Osteocyte (in vitro differentiated cells): ENCODE measurements at regions not wholly inside any gene's neighbourhood (a gene's known extent, or its start where the extent isn't known, plus 50 kb on each side); places are given as distances from the start of the nearest gene placed in this dataset.

ENCODE experiments used
- DNase-seq: peaks from one replicate; pipeline ENCODE4 v3.0.0; 2021; ENCODE audit warnings: mixed read lengths; ENCODE audit not compliant: unreplicated experiment; ENCODE audit errors: extremely low spot score
- H3K27ac Mint-ChIP-seq: one replicate; pipeline ENCODE4 v1.8.0; 2021; ENCODE audit warnings: mild to moderate bottlenecking, mixed read lengths; ENCODE audit not compliant: unreplicated experiment
- H3K27me3 Mint-ChIP-seq: one replicate; pipeline ENCODE4 v1.8.0; 2021; ENCODE audit warnings: mixed read lengths; ENCODE audit not compliant: unreplicated experiment
- H3K36me3 Mint-ChIP-seq: one replicate; pipeline ENCODE4 v1.8.0; 2021; ENCODE audit warnings: mixed read lengths; ENCODE audit not compliant: unreplicated experiment
- H3K4me1 Mint-ChIP-seq: one replicate; pipeline ENCODE4 v1.8.0; 2021; ENCODE audit warnings: mixed read lengths; ENCODE audit not compliant: unreplicated experiment
- H3K4me3 Mint-ChIP-seq: one replicate; pipeline ENCODE4 v1.8.0; 2021; ENCODE audit warnings: mild to moderate bottlenecking, moderate library complexity, mixed read lengths; ENCODE audit not compliant: unreplicated experiment
- H3K9me3 Mint-ChIP-seq: one replicate; pipeline ENCODE4 v1.8.0; 2021; ENCODE audit warnings: mixed read lengths; ENCODE audit not compliant: unreplicated experiment
- CTCF ChIP-seq: fragments of 200-600 bp; sonication (generic); IDR thresholded peaks from 2 replicates; pipeline ENCODE4 v1.5.0; 2021; ENCODE audit warnings: antibody characterized with exemption, mild to moderate bottlenecking, moderate library complexity

- Mint-ChIP-seq H3K4me1 (peaks cover 4% of the 10 kb centered on the region), H3K4me3 (no peak overlapping the region), H3K36me3 (no peaks in the 10 kb centered on the region), H3K9me3 (peaks cover 4% of the 10 kb centered on the region), H3K27ac (no peak overlapping the region), H3K27me3 (peaks cover 36% of the 10 kb centered on the region)
- peak; percentile 79 for DNase-seq
- no peak for TF ChIP-seq CTCF
Observed at GRCh38 chr5:171578049-171578828, 158.8 kb downstream of the FGF18 start.

GRCh38 chr5:171578829-171579491, 159.5 kb downstream of the FGF18 start:
- Mint-ChIP-seq H3K9me3 (peaks cover 4% of the 10 kb centered on the region), H3K4me1 (peaks cover 4% of the 10 kb centered on the region), H3K4me3 (no peak overlapping the region), H3K27me3 (peaks cover 43% of the 10 kb centered on the region), H3K36me3 (no peaks in the 10 kb centered on the region), H3K27ac (no peak overlapping the region)
- peak; percentile 82 for DNase-seq
- TF ChIP-seq CTCF = no peak

- no peak overlapping the region for H3K4me3 Mint-ChIP-seq
- peak; percentile 36 for DNase-seq
- H3K9me3 Mint-ChIP-seq = peaks cover 4% of the 10 kb centered on the region
- no peak for TF ChIP-seq CTCF
- H3K4me1 Mint-ChIP-seq = peaks cover 4% of the 10 kb centered on the region
- H3K27me3 Mint-ChIP-seq = peaks cover 48% of the 10 kb centered on the region
- H3K36me3 Mint-ChIP-seq = no peaks in the 10 kb centered on the region
- H3K27ac Mint-ChIP-seq = no peak overlapping the region
Observed at GRCh38 chr5:171579976-171580411, 160.5 kb downstream of the FGF18 start.

- TF ChIP-seq CTCF = no peak
- peak; percentile 44 for DNase-seq
- peaks cover 4% of the 10 kb centered on the region for H3K4me1 Mint-ChIP-seq
- no peak overlapping the region for H3K4me3 Mint-ChIP-seq
- H3K27ac Mint-ChIP-seq = no peak overlapping the region
- H3K36me3 Mint-ChIP-seq = no peaks in the 10 kb centered on the region
- peaks cover 4% of the 10 kb centered on the region for H3K9me3 Mint-ChIP-seq
- peaks cover 48% of the 10 kb centered on the region for H3K27me3 Mint-ChIP-seq
Observed at GRCh38 chr5:171580502-171581265, 161.2 kb downstream of the FGF18 start.

GRCh38 chr5:171581781-171582180, 162.3 kb downstream of the FGF18 start:
- H3K36me3 Mint-ChIP-seq = no peaks in the 10 kb centered on the region

More at GRCh38 chr5:171581781-171582180, 162.3 kb downstream of the FGF18 start:
- peaks cover 39% of the 10 kb centered on the region for H3K27me3 Mint-ChIP-seq
- H3K9me3 Mint-ChIP-seq = no peaks in the 10 kb centered on the region
- no peak for TF ChIP-seq CTCF
- H3K27ac Mint-ChIP-seq = no peak overlapping the region
- peak; percentile 73 for DNase-seq
- peaks cover 4% of the 10 kb centered on the region for H3K4me1 Mint-ChIP-seq
- no peak overlapping the region for H3K4me3 Mint-ChIP-seq
